ENCODE measurements at regions not wholly inside any gene's neighbourhood (a gene's known extent, or its start where the extent isn't known, plus 50 kb on each side); places are given as distances from the start of the nearest gene placed in this dataset.

DNA sequence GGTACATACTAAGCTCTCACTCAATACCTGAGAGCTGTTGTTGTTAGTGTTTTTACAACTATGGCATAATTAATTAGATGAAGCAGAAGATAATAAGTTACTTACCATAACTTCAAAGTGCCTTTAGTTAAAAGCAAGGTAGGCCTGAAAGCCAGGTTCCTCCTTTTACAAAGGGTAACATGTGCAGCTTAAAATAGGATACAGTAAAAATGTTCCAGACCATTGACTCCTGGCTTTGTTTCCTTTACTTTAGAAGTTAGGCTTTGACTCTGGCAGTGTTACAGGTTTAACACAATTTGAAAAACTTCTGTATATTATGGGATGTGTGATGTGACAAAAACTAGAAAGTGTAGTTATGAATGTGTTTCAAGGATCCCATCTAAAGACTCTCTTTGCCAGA is 522.5 kb downstream of the EPM2A start (continued):
- no peak for TF ChIP-seq CTBP2 (IDR thresholded peaks at IDR 0.05; ENCODE audit: borderline replicate concordance, insufficient read depth, insufficient read length, low read length)
- no peak for TF ChIP-seq POLR2A (IDR thresholded peaks at IDR 0.05; ENCODE audit: control extremely low read depth in 1 of 2, low read depth in 2 of 2, low read length in 2 of 2)
- no peak for TF ChIP-seq RAD21 (IDR thresholded peaks at IDR 0.05 in 1 of 2, conservative IDR thresholded peaks at IDR 0.05 in 1 of 2; ENCODE audit: low read depth in 2 of 2, low read length in 2 of 2)
- no peak for TF ChIP-seq BRCA1 (IDR thresholded peaks at IDR 0.05; ENCODE audit: low read depth, low read length)

Data from H1 (cell line).